Neuronal stem cell (in vitro differentiated cells): ENCODE measurements at regions not wholly inside any gene's neighbourhood (a gene's known extent, or its start where the extent isn't known, plus 50 kb on each side); places are given as distances from the start of the nearest gene placed in this dataset.
"Not testable (repeated sequence)": the region's sequence is repeated elsewhere in the genome, so short reads cannot be mapped to it uniquely, and the experiment has no call there.

ENCODE experiments used
- DNase-seq: peaks from one replicate; pipeline ENCODE4 v3.0.0-alpha.2; 2013; ENCODE audit warnings: low spot score
- H2AFZ ChIP-seq: one replicate; pipeline ENCODE4 v1.6.1; 2013; ENCODE audit warnings: mild to moderate bottlenecking, low read length, inconsistent platforms
- H2AK5ac ChIP-seq: 2 replicates; pipeline ENCODE4 v1.6.1; 2013; ENCODE audit warnings: low read depth, mild to moderate bottlenecking, inconsistent platforms, low read length, moderate library complexity, mixed read lengths
- H2BK120ac ChIP-seq: 2 replicates; pipeline ENCODE4 v1.6.1; 2013; ENCODE audit warnings: low read depth, mild to moderate bottlenecking, inconsistent platforms, low read length, moderate library complexity, mixed read lengths
- H2BK12ac ChIP-seq: one replicate; pipeline ENCODE4 v1.6.1; 2013; ENCODE audit warnings: low read length, inconsistent platforms
- H2BK15ac ChIP-seq: 2 replicates; pipeline ENCODE4 v1.6.1; 2013; ENCODE audit warnings: mild to moderate bottlenecking, low read length, inconsistent platforms, mixed read lengths
- H2BK5ac ChIP-seq: one replicate; pipeline ENCODE4 v1.6.1; 2013; ENCODE audit warnings: inconsistent platforms, mild to moderate bottlenecking, low read length, moderate library complexity
- H3K14ac ChIP-seq: one replicate; pipeline ENCODE4 v1.6.1; 2013; ENCODE audit warnings: low read length, inconsistent platforms
- H3K18ac ChIP-seq: 2 replicates; pipeline ENCODE4 v1.6.1; 2013; ENCODE audit warnings: low read length, inconsistent platforms
- H3K23ac ChIP-seq: 2 replicates; pipeline ENCODE4 v1.6.1; 2013; ENCODE audit warnings: low read depth, mild to moderate bottlenecking, mixed read lengths, low read length, inconsistent platforms; ENCODE audit not compliant: poor library complexity
- H3K27ac ChIP-seq: replicated peaks from 3 replicates; pipeline ENCODE4 v1.5.1; 2013; ENCODE audit warnings: low read length, inconsistent platforms
- H3K27me3 ChIP-seq, 3 experiments: 2 replicates each; pipeline ENCODE4 v1.6.1; 2013; ENCODE audit warnings: low read length in 3 of 3, mild to moderate bottlenecking in 2 of 3, inconsistent platforms in 1 of 3, low read depth in 1 of 3, mixed read lengths in 1 of 3, moderate library complexity in 1 of 3; ENCODE audit not compliant: control insufficient read depth in 3 of 3, insufficient read depth in 3 of 3
- H3K36me3 ChIP-seq, 2 donors: replicated peaks in 1 of 2; 2 replicates each; pipeline ENCODE4 v1.6.1; 2013; ENCODE audit warnings: low read length in 2 of 2; ENCODE audit not compliant: control insufficient read depth in 2 of 2, insufficient read depth in 2 of 2
- H3K4ac ChIP-seq: 2 replicates; pipeline ENCODE4 v1.6.1; 2013; ENCODE audit warnings: inconsistent platforms, mild to moderate bottlenecking, low read length, moderate library complexity
- H3K4me1 ChIP-seq, 2 donors: 1 replicate in 1 of 2; 2 replicates in 1 of 2; pipeline ENCODE4 v1.6.1; 2013; ENCODE audit warnings: low read length in 2 of 2, low read depth in 1 of 2; ENCODE audit not compliant: control insufficient read depth in 2 of 2, insufficient read depth in 1 of 2
- H3K4me2 ChIP-seq: one replicate; pipeline ENCODE4 v1.6.1; 2013; ENCODE audit warnings: mild to moderate bottlenecking, low read length, inconsistent platforms; ENCODE audit not compliant: insufficient read depth, poor library complexity, severe bottlenecking
- H3K4me3 ChIP-seq, 2 donors: 2 replicates each; pipeline ENCODE4 v1.5.1; 2013; ENCODE audit warnings: low read length in 2 of 2, mild to moderate bottlenecking in 2 of 2, inconsistent platforms in 1 of 2, moderate library complexity in 1 of 2
- H3K79me1 ChIP-seq: one replicate; pipeline ENCODE4 v1.6.1; 2013; ENCODE audit warnings: low read depth, mild to moderate bottlenecking, inconsistent platforms, low read length, moderate library complexity
- H3K9ac ChIP-seq: one replicate; pipeline ENCODE4 v1.6.1; 2013; ENCODE audit warnings: mild to moderate bottlenecking, low read depth, low read length, inconsistent platforms; ENCODE audit not compliant: poor library complexity
- H3K9me3 ChIP-seq, 2 donors: replicated peaks in 1 of 2; 2 replicates each; pipeline versions ENCODE3 to v1.6.1; 2013; ENCODE audit warnings: low read length in 2 of 2, mild to moderate bottlenecking in 2 of 2, inconsistent platforms in 1 of 2, low read depth in 1 of 2, mixed read lengths in 1 of 2, moderate library complexity in 1 of 2; ENCODE audit not compliant: control insufficient read depth in 2 of 2, insufficient read depth in 1 of 2
- H4K8ac ChIP-seq: one replicate; pipeline ENCODE4 v1.6.1; 2013; ENCODE audit warnings: low read depth, mild to moderate bottlenecking, inconsistent platforms, low read length, moderate library complexity
- H4K91ac ChIP-seq: one replicate; pipeline ENCODE4 v1.6.1; 2013; ENCODE audit warnings: low read length, low read depth, mild to moderate bottlenecking, inconsistent platforms; ENCODE audit not compliant: poor library complexity
- WGBS, 2 donors: extraction: QIAGEN DNeasy Blood & Tissue Kit; methylation state at CpG; one replicate each; pipeline ENCODE4 v1.1.7; 2013; ENCODE audit warnings: missing lambda C conversion rate in 2 of 2, mixed read lengths in 1 of 2; ENCODE audit not compliant: insufficient read length in 2 of 2, insufficient replicate concordance in 1 of 2; ENCODE audit errors: extremely low coverage in 2 of 2; 5-methylcytosine and 5-hydroxymethylcytosine counted together

GRCh38 chr5:145450286-145450885 is 384.8 kb downstream of the PRELID2 start:
- Histone ChIP-seq H4K8ac (no peak overlapping the region), H2BK120ac (no peak overlapping the region), H3K4ac (no peak overlapping the region), H3K23ac (no peak overlapping the region), H2AK5ac (no peak overlapping the region), H3K14ac (no peak overlapping the region), H3K27ac (no peak overlapping the region), H3K9ac (no peak overlapping the region), H3K9me3 (peaks cover 0 to 2% of the 10 kb centered on the region in 2 donors), H3K4me2 (no peak overlapping the region), H2BK15ac (no peak overlapping the region), H3K4me3 (no peak overlapping the region), H3K18ac (no peak overlapping the region), H2BK12ac (no peak overlapping the region), H2AFZ (no peak overlapping the region), H3K36me3 (no peaks in the 10 kb centered on the region), H3K4me1 (no peaks in the 10 kb centered on the region), H2BK5ac (no peak overlapping the region), H3K79me1 (no peaks in the 10 kb centered on the region), H4K91ac (no peak overlapping the region), H3K27me3 (no peaks in the 10 kb centered on the region)
- WGBS, 2 donors, result no CpG with 5 or more reads among the region's 5 CpGs
- no peak for DNase-seq

GRCh38 chr5:145449794-145450193 is 385.3 kb downstream of the PRELID2 start:
- no CpG with 5 or more reads among the region's 4 CpGs for WGBS, 2 donors
- DNase-seq, result no peak

DNA sequence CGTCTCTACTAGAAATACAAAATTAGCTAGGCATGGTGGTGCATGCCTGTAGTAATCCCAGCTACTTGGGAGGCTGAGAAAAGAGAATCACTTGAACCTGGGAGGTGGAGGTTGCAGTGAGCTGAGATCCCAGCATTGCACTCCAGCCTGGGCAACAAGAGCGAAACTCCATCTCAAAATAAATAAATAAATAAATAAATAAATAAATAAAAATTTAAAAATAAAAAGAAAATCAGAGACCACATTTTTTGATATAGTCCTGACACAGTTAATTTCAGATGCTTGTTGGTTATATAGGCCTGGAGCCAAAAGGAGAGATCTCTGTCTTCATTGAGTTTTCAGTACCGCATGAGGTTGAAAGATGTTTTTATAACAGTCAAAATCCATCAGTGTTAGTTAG is 388.3 kb downstream of the PRELID2 start:
- H4K8ac ChIP-seq, H3K27ac ChIP-seq, H2BK5ac ChIP-seq, H2AFZ ChIP-seq, H3K4me3 ChIP-seq, H3K23ac ChIP-seq, H3K27me3 ChIP-seq, H3K14ac ChIP-seq, H3K9me3 ChIP-seq, DNase-seq, H3K36me3 ChIP-seq, H2BK12ac ChIP-seq, H4K91ac ChIP-seq, H3K4ac ChIP-seq, H3K79me1 ChIP-seq, H3K18ac ChIP-seq, H2AK5ac ChIP-seq, H2BK15ac ChIP-seq, H3K9ac ChIP-seq, H2BK120ac ChIP-seq, H3K4me1 ChIP-seq, H3K4me2 ChIP-seq: not testable (repeated sequence)
- no CpG with 5 or more reads among the region's 3 CpGs for WGBS, 2 donors

More at GRCh38 chr5:145449794-145450193, 385.3 kb downstream of the PRELID2 start:
- Histone ChIP-seq H2BK15ac (no peak overlapping the region), H3K27ac (no peak overlapping the region), H2BK120ac (no peak overlapping the region), H3K23ac (no peak overlapping the region), H3K4me3 (no peak overlapping the region), H3K14ac (no peak overlapping the region), H4K91ac (no peak overlapping the region), H3K4me1 (no peaks in the 10 kb centered on the region), H3K4ac (no peak overlapping the region), H3K18ac (no peak overlapping the region), H3K79me1 (no peaks in the 10 kb centered on the region), H2BK12ac (no peak overlapping the region), H2BK5ac (no peak overlapping the region), H3K9me3 (peaks cover 0 to 2% of the 10 kb centered on the region in 2 donors), H3K4me2 (no peak overlapping the region), H2AK5ac (no peak overlapping the region), H2AFZ (no peak overlapping the region), H4K8ac (no peak overlapping the region), H3K9ac (no peak overlapping the region), H3K27me3 (no peaks in the 10 kb centered on the region), H3K36me3 (no peaks in the 10 kb centered on the region)

DNA sequence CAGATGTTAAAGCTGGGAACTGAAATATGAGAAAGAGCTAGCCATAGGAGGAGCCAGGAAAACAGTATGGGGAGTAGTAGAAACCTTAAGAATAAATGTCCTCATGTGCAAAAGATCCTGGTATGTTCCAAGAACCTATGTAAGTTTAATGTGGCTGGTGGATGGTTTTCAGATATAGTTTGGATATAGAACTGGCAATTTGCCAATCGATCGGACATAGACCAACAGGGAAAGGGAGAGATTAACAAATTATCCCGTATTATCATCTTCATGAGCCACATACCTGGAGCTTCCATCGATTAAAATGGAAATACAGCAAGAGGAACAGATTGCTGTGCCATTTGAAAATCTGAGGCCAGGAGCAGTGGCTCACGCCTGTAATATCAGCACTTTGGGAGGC is 388.7 kb downstream of the PRELID2 start:
- H3K18ac ChIP-seq, result no peak overlapping the region

More for the DNA sequence above, 388.7 kb downstream of the PRELID2 start:
- Histone ChIP-seq H3K4me3 (no peak overlapping the region), H3K9me3 (peaks cover 0 to 2% of the 10 kb centered on the region in 2 donors), H2BK12ac (no peak overlapping the region), H3K4me2 (no peak overlapping the region), H2AK5ac (no peak overlapping the region), H3K27me3 (no peaks in the 10 kb centered on the region), H3K27ac (no peak overlapping the region), H3K36me3 (no peaks in the 10 kb centered on the region), H2BK120ac (no peak overlapping the region), H3K14ac (no peak overlapping the region), H3K23ac (no peak overlapping the region), H3K79me1 (no peaks in the 10 kb centered on the region), H4K8ac (no peak overlapping the region), H3K4me1 (peaks cover 0 to 2% of the 10 kb centered on the region in 2 donors), H2BK15ac (no peak overlapping the region), H3K9ac (no peak overlapping the region), H3K4ac (no peak overlapping the region), H2BK5ac (no peak overlapping the region), H2AFZ (no peak overlapping the region), H4K91ac (no peak overlapping the region)
- DNase-seq, result no peak
- no CpG with 5 or more reads among the region's 5 CpGs for WGBS, 2 donors
